Trophoblast cell (in vitro differentiated cells and primary cell): ENCODE measurements at regions not wholly inside any gene's neighbourhood (a gene's known extent, or its start where the extent isn't known, plus 50 kb on each side); places are given as distances from the start of the nearest gene placed in this dataset.
A peak's percentile ranks its signal among the peaks of the same experiment; 100 is the strongest.

ENCODE experiments used
- DNase-seq, 2 donors: peaks; one replicate each; pipeline ENCODE4 v3.0.0-alpha.2; 2016
- H2AFZ ChIP-seq: 2 replicates; pipeline ENCODE4 v1.6.1; 2013; ENCODE audit warnings: low read length, moderate library complexity, mild to moderate bottlenecking; ENCODE audit not compliant: insufficient read depth, poor library complexity
- H2AK5ac ChIP-seq: 2 replicates; pipeline ENCODE4 v1.6.1; 2013; ENCODE audit warnings: mild to moderate bottlenecking, low read length
- H2BK120ac ChIP-seq: 2 replicates; pipeline ENCODE4 v1.6.1; 2013; ENCODE audit warnings: low read length, mild to moderate bottlenecking, moderate library complexity; ENCODE audit not compliant: insufficient read depth, poor library complexity
- H2BK12ac ChIP-seq: 2 replicates; pipeline ENCODE4 v1.6.1; 2013; ENCODE audit warnings: mild to moderate bottlenecking, low read length, moderate library complexity
- H2BK5ac ChIP-seq: 2 replicates; pipeline ENCODE4 v1.6.1; 2013; ENCODE audit warnings: low read length, low read depth, moderate library complexity, mild to moderate bottlenecking; ENCODE audit not compliant: poor library complexity
- H3K14ac ChIP-seq: 2 replicates; pipeline ENCODE4 v1.6.1; 2013; ENCODE audit warnings: mild to moderate bottlenecking, low read length
- H3K18ac ChIP-seq: 2 replicates; pipeline ENCODE4 v1.6.1; 2013; ENCODE audit warnings: mild to moderate bottlenecking, low read length
- H3K23ac ChIP-seq: 2 replicates; pipeline ENCODE4 v1.6.1; 2013; ENCODE audit warnings: low read length
- H3K27ac ChIP-seq: 2 replicates; pipeline ENCODE4 v1.5.1; 2013; ENCODE audit warnings: low read depth, mild to moderate bottlenecking, inconsistent platforms, low read length, moderate library complexity
- H3K27me3 ChIP-seq: 2 replicates; pipeline ENCODE4 v1.6.1; 2013; ENCODE audit warnings: inconsistent platforms, mild to moderate bottlenecking, low read length, moderate library complexity; ENCODE audit not compliant: insufficient read depth
- H3K36me3 ChIP-seq, 2 experiments: 1 replicate in 1 of 2; 2 replicates in 1 of 2; pipeline ENCODE4 v1.6.1; 2013; ENCODE audit warnings: low read length in 2 of 2, mild to moderate bottlenecking in 2 of 2, moderate library complexity in 1 of 2; ENCODE audit not compliant: insufficient read depth in 2 of 2, control insufficient read depth in 1 of 2
- H3K4ac ChIP-seq: 2 replicates; pipeline ENCODE4 v1.6.1; 2013; ENCODE audit warnings: low read depth, mild to moderate bottlenecking, low read length, moderate library complexity
- H3K4me1 ChIP-seq, 2 experiments: 1 replicate in 1 of 2; 2 replicates in 1 of 2; pipeline ENCODE4 v1.6.1; 2013; ENCODE audit warnings: low read length in 2 of 2, mild to moderate bottlenecking in 2 of 2, moderate library complexity in 1 of 2; ENCODE audit not compliant: insufficient read depth in 2 of 2, control insufficient read depth in 1 of 2
- H3K4me2 ChIP-seq: 2 replicates; pipeline ENCODE4 v1.6.1; 2013; ENCODE audit warnings: inconsistent platforms, mild to moderate bottlenecking, low read length, moderate library complexity
- H3K4me3 ChIP-seq: 2 replicates; pipeline ENCODE4 v1.5.1; 2013; ENCODE audit warnings: mild to moderate bottlenecking, low read depth, low read length, inconsistent platforms
- H3K79me1 ChIP-seq: one replicate; pipeline ENCODE4 v1.6.1; 2013; ENCODE audit warnings: low read length
- H3K79me2 ChIP-seq: 2 replicates; pipeline ENCODE4 v1.6.1; 2013; ENCODE audit warnings: low read length, mild to moderate bottlenecking; ENCODE audit not compliant: control insufficient read depth, insufficient read depth, poor library complexity
- H3K9ac ChIP-seq: 2 replicates; pipeline ENCODE4 v1.6.1; 2013; ENCODE audit warnings: mild to moderate bottlenecking, low read length
- H3K9me3 ChIP-seq: 2 replicates; pipeline ENCODE4 v1.6.1; 2013; ENCODE audit warnings: low read depth, mild to moderate bottlenecking, control low read depth, inconsistent platforms, low read length; ENCODE audit not compliant: insufficient read depth
- H4K12ac ChIP-seq: 2 replicates; pipeline ENCODE4 v1.6.1; 2013; ENCODE audit warnings: low read depth, mild to moderate bottlenecking, low read length, moderate library complexity
- H4K8ac ChIP-seq: 2 replicates; pipeline ENCODE4 v1.6.1; 2013; ENCODE audit warnings: low read depth, mild to moderate bottlenecking, low read length, moderate library complexity
- H4K91ac ChIP-seq: one replicate; pipeline ENCODE4 v1.6.1; 2013; ENCODE audit warnings: low read depth, mild to moderate bottlenecking, low read length, moderate library complexity
- WGBS: extraction: QIAGEN DNeasy Blood & Tissue Kit; methylation state at CpG from one replicate; pipeline ENCODE4 v1.1.7; 2013; ENCODE audit warnings: missing lambda C conversion rate; ENCODE audit not compliant: insufficient read length, insufficient coverage; ENCODE audit errors: extremely low coverage; 5-methylcytosine and 5-hydroxymethylcytosine counted together

- Histone ChIP-seq H3K36me3 (no peaks in the 10 kb centered on the region), H3K23ac (no peak overlapping the region), H2AK5ac (no peak overlapping the region), H4K91ac (no peak overlapping the region), H2BK5ac (no peak overlapping the region), H3K14ac (no peak overlapping the region), H3K27me3 (no peaks in the 10 kb centered on the region), H3K79me1 (no peaks in the 10 kb centered on the region), H3K9ac (no peak overlapping the region), H3K4me1 (no peaks in the 10 kb centered on the region), H2AFZ (no peak overlapping the region), H3K18ac (no peak overlapping the region), H2BK120ac (no peak overlapping the region), H3K4me3 (no peak overlapping the region), H4K8ac (no peak overlapping the region), H3K79me2 (no peaks in the 10 kb centered on the region), H2BK12ac (no peak overlapping the region), H3K27ac (no peak overlapping the region), H3K4ac (no peak overlapping the region), H3K4me2 (no peak overlapping the region), H4K12ac (no peak overlapping the region), H3K9me3 (no peaks in the 10 kb centered on the region)
- peak in 1 of 2 donors; percentile 25 for DNase-seq
Observed at GRCh38 chr6:90818163-90818562, 231.3 kb upstream of the MAP3K7 start.

GRCh38 chr6:90816764-90817163, 229.9 kb upstream of the MAP3K7 start:
- peak in 1 of 2 donors; percentile 35 for DNase-seq
- Histone ChIP-seq H3K27ac (no peak overlapping the region), H4K91ac (no peak overlapping the region), H3K4me1 (no peaks in the 10 kb centered on the region), H3K79me2 (no peaks in the 10 kb centered on the region), H3K18ac (no peak overlapping the region), H3K4me2 (no peak overlapping the region), H3K9ac (no peak overlapping the region), H2BK12ac (no peak overlapping the region), H3K9me3 (no peaks in the 10 kb centered on the region), H3K4ac (no peak overlapping the region), H3K4me3 (no peak overlapping the region), H2BK120ac (no peak overlapping the region), H3K27me3 (no peaks in the 10 kb centered on the region), H3K23ac (no peak overlapping the region), H2AK5ac (no peak overlapping the region), H3K36me3 (no peaks in the 10 kb centered on the region), H2BK5ac (no peak overlapping the region), H4K8ac (no peak overlapping the region), H2AFZ (no peak overlapping the region), H3K14ac (no peak overlapping the region), H4K12ac (no peak overlapping the region), H3K79me1 (no peaks in the 10 kb centered on the region)
- WGBS, result no CpG with 5 or more reads among the region's 2 CpGs

GRCh38 chr6:90811596-90812226, 224.8 kb upstream of the MAP3K7 start:
- no peak overlapping the region for H3K4me3 ChIP-seq
- H3K79me2 ChIP-seq, result no peaks in the 10 kb centered on the region
- no peak for DNase-seq
- H4K8ac ChIP-seq, result no peak overlapping the region
- no peak overlapping the region for H2AK5ac ChIP-seq
- no peak overlapping the region for H3K4me2 ChIP-seq
- no peaks in the 10 kb centered on the region for H3K79me1 ChIP-seq
- H3K18ac ChIP-seq, result no peak overlapping the region
- whole genome bisulfite sequencing, result no CpG with 5 or more reads among the region's 11 CpGs
- no peak overlapping the region for H3K9ac ChIP-seq
- no peak overlapping the region for H2BK5ac ChIP-seq
- H3K36me3 ChIP-seq, result no peaks in the 10 kb centered on the region
- H4K91ac ChIP-seq, result no peak overlapping the region
- H3K4ac ChIP-seq, result no peak overlapping the region
- H3K14ac ChIP-seq, result no peak overlapping the region
- H3K27me3 ChIP-seq, result no peaks in the 10 kb centered on the region
- H2AFZ ChIP-seq, result no peak overlapping the region
- no peak overlapping the region for H2BK12ac ChIP-seq
- no peaks in the 10 kb centered on the region for H3K4me1 ChIP-seq
- no peak overlapping the region for H3K23ac ChIP-seq
- H3K9me3 ChIP-seq, result no peaks in the 10 kb centered on the region
- H3K27ac ChIP-seq, result no peak overlapping the region
- H4K12ac ChIP-seq, result no peak overlapping the region
- H2BK120ac ChIP-seq, result no peak overlapping the region

- H4K8ac ChIP-seq, result no peak overlapping the region
- no peak overlapping the region for H3K14ac ChIP-seq
- H3K18ac ChIP-seq, result no peak overlapping the region
- H2BK120ac ChIP-seq, result no peak overlapping the region
- H2BK12ac ChIP-seq, result no peak overlapping the region
- no peaks in the 10 kb centered on the region for H3K27me3 ChIP-seq
- H2AFZ ChIP-seq, result no peak overlapping the region
- no CpG with 5 or more reads among the region's 4 CpGs for WGBS
- no peak overlapping the region for H3K9ac ChIP-seq
- no peaks in the 10 kb centered on the region for H3K9me3 ChIP-seq
- H3K4me1 ChIP-seq, result no peaks in the 10 kb centered on the region
- no peak overlapping the region for H3K4me2 ChIP-seq
- no peaks in the 10 kb centered on the region for H3K79me2 ChIP-seq
- no peak overlapping the region for H3K4ac ChIP-seq
- H3K4me3 ChIP-seq, result no peak overlapping the region
- no peak overlapping the region for H4K12ac ChIP-seq
- H3K79me1 ChIP-seq, result no peaks in the 10 kb centered on the region
- no peak overlapping the region for H2BK5ac ChIP-seq
- no peak overlapping the region for H3K27ac ChIP-seq
- H3K36me3 ChIP-seq, result no peaks in the 10 kb centered on the region
- DNase-seq, result no peak
- no peak overlapping the region for H3K23ac ChIP-seq
- no peak overlapping the region for H2AK5ac ChIP-seq
- no peak overlapping the region for H4K91ac ChIP-seq
Observed at GRCh38 chr6:90809035-90809434, 222.2 kb upstream of the MAP3K7 start.
